ENCODE measurements at regions not wholly inside any gene's neighbourhood (a gene's known extent, or its start where the extent isn't known, plus 50 kb on each side); places are given as distances from the start of the nearest gene placed in this dataset.
"Not testable (repeated sequence)": the region's sequence is repeated elsewhere in the genome, so short reads cannot be mapped to it uniquely, and the experiment has no call there.

- H3K9me3 ChIP-seq; ATAC-seq; H3K27me3 ChIP-seq; intact Hi-C loops (cut with DNase I); H3K36me3 ChIP-seq; H3K4me1 ChIP-seq: not testable (repeated sequence)
- Histone ChIP-seq H3K27ac (peak overlapping the region in 1 of 10 donors; percentile 22), H3K4me3 (peak overlapping the region; percentile 10 to 56 (median 43))
- peak; percentile 38 to 65 for DNase-seq
- 6 to 8% methylated on average over 39 to 46 of the region's 51 CpGs for WGBS, 2 donors
- peak in 4 of 9 donors; percentile 15 to 51 (median 24) for TF ChIP-seq CTCF (IDR thresholded peaks at IDR 0.05)
Measured at GRCh38 chr20:30723934-30724687, 533.4 kb upstream of the DEFB115 start.

GRCh38 chr20:30724688-30725074 lies 532.8 kb upstream of the DEFB115 start:
- H3K4me3 ChIP-seq: peak overlapping the region in 8 of 10 donors; percentile 27 to 56 (median 44)
- 42 to 65% methylated on average over 24 of the region's 24 CpGs for WGBS, 2 donors
- peak in 1 of 2 donors; percentile 9 for DNase-seq

GRCh38 chr20:30725188-30725587 lies 532.3 kb upstream of the DEFB115 start:
- WGBS, 2 donors: 70 to 88% methylated on average over 19 of the region's 19 CpGs

More at GRCh38 chr20:30724688-30725074, 532.8 kb upstream of the DEFB115 start:
- H3K27me3 ChIP-seq; H3K4me1 ChIP-seq; intact Hi-C loops (cut with DNase I); H3K36me3 ChIP-seq; H3K27ac ChIP-seq; H3K9me3 ChIP-seq; ATAC-seq: not testable (repeated sequence)

GRCh38 chr20:30728271-30728885 lies 529.1 kb upstream of the DEFB115 start:
- H3K27ac ChIP-seq; ATAC-seq; H3K4me1 ChIP-seq; DNase-seq; H3K36me3 ChIP-seq; H3K27me3 ChIP-seq; intact Hi-C loops (cut with DNase I); H3K4me3 ChIP-seq: not testable (repeated sequence)
- peaks cover 0 to 14% (median 0%) of the 10 kb centered on the region in 11 donors for H3K9me3 ChIP-seq
- 94% methylated on average over 37 to 38 of the region's 38 CpGs for WGBS, 2 donors

More at GRCh38 chr20:30725188-30725587, 532.3 kb upstream of the DEFB115 start:
- H3K4me3 ChIP-seq: peak overlapping the region in 1 of 10 donors; percentile 46
- H3K4me1 ChIP-seq; H3K36me3 ChIP-seq; H3K27me3 ChIP-seq; H3K9me3 ChIP-seq; intact Hi-C loops (cut with DNase I); H3K27ac ChIP-seq; ATAC-seq: not testable (repeated sequence)
- DNase-seq: peak in 1 of 2 donors; percentile 12

Data from heart right ventricle (tissue), 16 donors.